ENCODE measurements at regions not wholly inside any gene's neighbourhood (a gene's known extent, or its start where the extent isn't known, plus 50 kb on each side); places are given as distances from the start of the nearest gene placed in this dataset.

DNA sequence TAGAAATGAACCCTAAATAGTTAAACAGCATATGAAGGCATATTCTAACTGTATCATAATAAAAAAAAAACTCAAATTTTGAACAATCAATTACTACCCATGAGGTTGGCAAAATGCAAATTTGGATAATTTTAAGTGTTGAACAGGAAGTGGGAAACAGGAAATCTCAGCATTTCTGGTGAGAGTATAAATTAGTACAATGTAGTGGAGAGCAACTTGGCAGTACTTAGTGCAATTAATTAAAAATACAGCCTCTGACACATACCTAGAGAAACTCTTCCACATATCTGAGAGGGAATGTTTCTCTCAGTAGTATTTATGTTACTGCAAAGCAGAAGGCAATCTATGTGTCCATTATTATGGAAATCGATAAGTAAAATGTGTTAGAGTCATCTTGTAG is 96.8 kb downstream of the TUSC7 start:
- Histone ChIP-seq H3K27me3 (no peaks in the 10 kb centered on the region), H3K36me3 (no peaks in the 10 kb centered on the region), H3K9me3 (no peaks in the 10 kb centered on the region), H3K27ac (no peak overlapping the region), H3K4me3 (no peak overlapping the region), H3K4me1 (no peaks in the 10 kb centered on the region)
- ATAC-seq = no peak
- 67 to 68% methylated on average over 1 of the region's 1 CpG for WGBS, 2 donors (ENCODE audit: low coverage in 1 of 2)
- TF ChIP-seq POLR2AphosphoS5 (IDR thresholded peaks at IDR 0.05) (no peak), POLR2A (IDR thresholded peaks at IDR 0.05) (no peak), EP300 (IDR thresholded peaks at IDR 0.05) (no peak)
- TF ChIP-seq, protein P1, sequence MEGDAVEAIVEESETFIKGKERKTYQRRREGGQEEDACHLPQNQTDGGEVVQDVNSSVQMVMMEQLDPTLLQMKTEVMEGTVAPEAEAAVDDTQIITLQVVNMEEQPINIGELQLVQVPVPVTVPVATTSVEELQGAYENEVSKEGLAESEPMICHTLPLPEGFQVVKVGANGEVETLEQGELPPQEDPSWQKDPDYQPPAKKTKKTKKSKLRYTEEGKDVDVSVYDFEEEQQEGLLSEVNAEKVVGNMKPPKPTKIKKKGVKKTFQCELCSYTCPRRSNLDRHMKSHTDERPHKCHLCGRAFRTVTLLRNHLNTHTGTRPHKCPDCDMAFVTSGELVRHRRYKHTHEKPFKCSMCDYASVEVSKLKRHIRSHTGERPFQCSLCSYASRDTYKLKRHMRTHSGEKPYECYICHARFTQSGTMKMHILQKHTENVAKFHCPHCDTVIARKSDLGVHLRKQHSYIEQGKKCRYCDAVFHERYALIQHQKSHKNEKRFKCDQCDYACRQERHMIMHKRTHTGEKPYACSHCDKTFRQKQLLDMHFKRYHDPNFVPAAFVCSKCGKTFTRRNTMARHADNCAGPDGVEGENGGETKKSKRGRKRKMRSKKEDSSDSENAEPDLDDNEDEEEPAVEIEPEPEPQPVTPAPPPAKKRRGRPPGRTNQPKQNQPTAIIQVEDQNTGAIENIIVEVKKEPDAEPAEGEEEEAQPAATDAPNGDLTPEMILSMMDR (IDR thresholded peaks at IDR 0.05) = no peak

DNA sequence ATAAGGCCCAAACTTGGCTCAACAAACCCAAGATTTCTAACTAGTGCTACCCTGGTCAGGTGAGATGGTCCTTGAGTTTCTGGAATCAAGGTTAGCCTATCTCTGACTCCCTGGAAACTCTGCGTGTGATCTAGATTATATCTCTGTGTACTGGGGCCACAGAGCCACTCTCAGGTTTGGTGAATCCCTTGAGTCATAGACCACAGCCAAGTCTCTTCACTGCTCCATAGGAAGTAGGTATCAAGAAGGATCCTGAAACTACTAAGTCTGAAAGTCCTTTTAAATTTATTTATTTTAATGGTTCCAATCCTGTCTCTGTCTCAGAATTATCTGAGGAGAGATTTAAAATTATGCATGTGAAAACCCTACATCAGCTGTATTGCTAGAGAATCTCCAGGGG is 99.1 kb downstream of the TUSC7 start:
- Histone ChIP-seq H3K4me3 (no peak overlapping the region), H3K27ac (no peak overlapping the region), H3K36me3 (no peaks in the 10 kb centered on the region), H3K9me3 (no peaks in the 10 kb centered on the region), H3K27me3 (no peaks in the 10 kb centered on the region), H3K4me1 (no peaks in the 10 kb centered on the region)
- 82 to 100% methylated on average over 1 of the region's 1 CpG for WGBS, 2 donors (ENCODE audit: low coverage in 1 of 2)
- no peak for ATAC-seq
- TF ChIP-seq EP300 (IDR thresholded peaks at IDR 0.05) (no peak), POLR2A (IDR thresholded peaks at IDR 0.05) (no peak), POLR2AphosphoS5 (IDR thresholded peaks at IDR 0.05) (no peak)
- TF ChIP-seq, protein P1 (IDR thresholded peaks at IDR 0.05) = no peak

DNA sequence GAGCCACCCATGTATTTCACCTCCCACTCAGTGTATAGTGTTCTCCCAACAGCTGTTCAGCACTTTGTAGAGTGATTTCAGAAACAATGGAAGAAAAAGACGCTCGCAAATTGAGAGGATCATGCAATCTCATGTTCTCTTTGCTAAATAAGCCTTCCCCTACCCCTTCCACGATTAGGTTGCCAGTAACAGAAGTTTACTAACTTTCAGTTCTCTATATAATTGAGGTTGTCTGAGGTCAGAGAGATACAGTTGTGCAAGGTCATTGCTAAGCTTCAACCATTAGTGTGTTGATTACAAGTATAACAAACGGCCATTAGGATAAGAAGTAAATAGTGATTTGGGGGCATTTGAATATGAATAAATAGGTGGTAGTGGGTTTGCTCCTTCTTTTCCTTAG is 99.6 kb downstream of the TUSC7 start:
- Histone ChIP-seq H3K4me3 (no peak overlapping the region), H3K4me1 (no peaks in the 10 kb centered on the region), H3K9me3 (no peaks in the 10 kb centered on the region), H3K27me3 (no peaks in the 10 kb centered on the region), H3K36me3 (no peaks in the 10 kb centered on the region), H3K27ac (no peak overlapping the region)
- WGBS, 2 donors (ENCODE audit: low coverage in 1 of 2) = 89 to 90% methylated on average over 4 of the region's 4 CpGs
- TF ChIP-seq POLR2A (IDR thresholded peaks at IDR 0.05) = no peak
- TF ChIP-seq POLR2AphosphoS5 (IDR thresholded peaks at IDR 0.05) = no peak
- TF ChIP-seq EP300 (IDR thresholded peaks at IDR 0.05) = no peak
- TF ChIP-seq, protein P1 (IDR thresholded peaks at IDR 0.05) = no peak
- ATAC-seq = no peak

DNA sequence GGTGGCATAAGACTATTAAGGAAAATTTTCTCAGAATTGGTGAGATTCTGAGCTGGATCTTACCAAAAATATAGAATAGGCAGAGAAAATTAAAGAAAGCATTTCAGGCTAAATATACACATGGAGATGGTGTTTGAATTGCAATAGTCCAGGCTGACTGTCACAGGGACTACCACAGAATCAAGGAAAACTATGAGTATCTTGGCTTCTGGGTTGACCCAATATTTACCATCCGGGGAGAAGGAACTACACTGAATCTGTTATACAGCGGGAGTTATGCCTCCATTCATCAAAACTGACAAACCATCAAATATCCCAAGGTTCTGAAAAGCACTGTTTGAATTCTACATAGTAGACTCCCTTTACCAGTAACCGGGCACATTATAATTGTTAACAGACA is 102.2 kb downstream of the TUSC7 start:
- TF ChIP-seq, protein P1 (IDR thresholded peaks at IDR 0.05) = no peak
- TF ChIP-seq EP300 (IDR thresholded peaks at IDR 0.05) (no peak), POLR2AphosphoS5 (IDR thresholded peaks at IDR 0.05) (no peak), POLR2A (IDR thresholded peaks at IDR 0.05) (no peak)
- 74 to 89% methylated on average over 2 to 3 of the region's 3 CpGs for WGBS, 2 donors (ENCODE audit: low coverage in 1 of 2)
- no peaks in the 10 kb centered on the region for H3K9me3 ChIP-seq
- H3K27me3 ChIP-seq = no peaks in the 10 kb centered on the region
- no peak overlapping the region for H3K27ac ChIP-seq
- ATAC-seq = no peak
- H3K4me1 ChIP-seq = peaks cover 0 to 19% (median 11%) of the 10 kb centered on the region in 3 donors
- H3K4me3 ChIP-seq = no peak overlapping the region
- no peaks in the 10 kb centered on the region for H3K36me3 ChIP-seq

DNA sequence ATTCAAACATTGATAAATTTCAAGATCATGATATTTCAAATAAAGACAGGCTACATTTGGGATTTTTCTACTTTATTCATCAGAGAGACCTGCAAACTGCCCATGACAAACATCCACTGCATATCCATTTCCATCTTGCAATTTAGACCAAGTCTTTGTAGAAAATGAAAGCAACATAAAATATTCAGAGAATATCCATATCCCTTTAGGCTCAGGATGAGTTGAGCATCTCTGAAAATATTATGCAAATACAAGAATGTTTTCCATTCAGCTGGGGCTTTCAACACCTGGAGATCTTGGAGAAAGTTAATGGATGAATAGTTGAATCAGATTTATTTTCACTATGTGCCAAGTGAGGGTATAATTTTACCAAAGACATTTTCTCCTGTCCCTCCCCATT is 103.4 kb downstream of the TUSC7 start:
- no peak overlapping the region for H3K27ac ChIP-seq
- no peak for ATAC-seq
- no peak overlapping the region for H3K4me3 ChIP-seq
- H3K4me1 ChIP-seq = peaks cover 0 to 27% (median 11%) of the 10 kb centered on the region in 3 donors
- no peaks in the 10 kb centered on the region for H3K9me3 ChIP-seq
- TF ChIP-seq EP300 (IDR thresholded peaks at IDR 0.05) (no peak), POLR2A (IDR thresholded peaks at IDR 0.05) (no peak)
- no peaks in the 10 kb centered on the region for H3K27me3 ChIP-seq
- H3K36me3 ChIP-seq = no peaks in the 10 kb centered on the region
